HepG2 (cell line): ENCODE measurements at regions not wholly inside any gene's neighbourhood (a gene's known extent, or its start where the extent isn't known, plus 50 kb on each side); places are given as distances from the start of the nearest gene placed in this dataset.

ENCODE experiments used
- ATAC-seq: fragments of 200-7000 bp; cut with Tn5 transposase; 3 replicates; pipeline ENCODE4 v1.9.1; 2020; ENCODE audit warnings: mild to moderate bottlenecking, moderate library complexity
- BruUV-seq: library from RNA; stranded (reverse); fragments of 400-500 nt; replicated peaks from 2 replicates; lab custom pipeline; 2021; lab: Mats Ljungman, UMichigan
- CTCF ChIA-PET: fragments of 300-600 bp; formaldehyde crosslinking; extraction: SDS; loops from one replicate; lab custom pipeline; 2021; ENCODE audit warnings: low total read pairs, inconsistent platforms, low intra/inter-chr PET ratio; lab: Yijun Ruan, JAX
- POLR2A ChIA-PET: fragments of 350-600 bp; sonication (Branson Sonifier 250); formaldehyde crosslinking; loops from one replicate; lab custom pipeline; 2020; ENCODE audit warnings: antibody characterized with exemption, inconsistent platforms; lab: Yijun Ruan, JAX
- DNase-seq: peaks from one replicate; pipeline ENCODE4 v3.0.0-alpha.2; 2015; ENCODE audit warnings: low spot score
- FAIRE-seq: peaks from 3 replicates; lab custom pipeline; 2011; peaks lifted over from hg19 to GRCh38; lab: Jason Lieb, UNC
- H2AFZ ChIP-seq: one replicate; pipeline ENCODE4 v1.6.1; 2011; ENCODE audit warnings: low read length, inconsistent platforms
- H3K27ac ChIP-seq: fragments of 300-600 bp; 3 replicates; pipeline ENCODE4 v1.8.0; 2011; ENCODE audit warnings: mixed run types, mild to moderate bottlenecking, mixed read lengths, low read length, inconsistent platforms; ENCODE audit not compliant: insufficient read depth; ENCODE audit errors: extremely low read length
- H3K27me3 ChIP-seq, 2 experiments: fragments of 200-600 bp in 1 of 2; 2 replicates in 1 of 2; 3 replicates in 1 of 2; pipeline versions ENCODE4 v1.6.0 to v1.8.0; 2011; ENCODE audit warnings: low read length in 2 of 2, mild to moderate bottlenecking in 2 of 2, moderate library complexity in 2 of 2, inconsistent platforms in 1 of 2; ENCODE audit not compliant: insufficient read depth in 2 of 2, control insufficient read depth in 1 of 2
- H3K36me3 ChIP-seq, 2 experiments: fragments of 200-600 bp in 1 of 2; replicated peaks in 1 of 2; 2 replicates in 1 of 2; 3 replicates in 1 of 2; pipeline versions ENCODE4 v1.5.1 to v1.8.0; 2011; ENCODE audit warnings: low read length in 2 of 2, inconsistent platforms in 1 of 2; ENCODE audit not compliant: insufficient read depth in 2 of 2, control insufficient read depth in 1 of 2
- H3K4me1 ChIP-seq: 2 replicates; pipeline ENCODE4 v1.5.1; 2012; ENCODE audit warnings: low read length, inconsistent platforms; ENCODE audit not compliant: insufficient read depth
- H3K4me2 ChIP-seq: 2 replicates; pipeline ENCODE4 v1.6.0; 2011; ENCODE audit warnings: low read depth, low read length, inconsistent platforms
- H3K4me3 ChIP-seq, 3 experiments: fragments of 200-600 bp in 1 of 3; sonication (generic), shearing (Covaris generic) in 1 of 3; replicated peaks in 1 of 3; 2 replicates each; pipeline ENCODE4 v1.5.1; 2011 to 2016; ENCODE audit warnings: low read length in 3 of 3, inconsistent platforms in 2 of 3, low read depth in 2 of 3, mild to moderate bottlenecking in 2 of 3, control low read depth in 1 of 3, mixed read lengths in 1 of 3; ENCODE audit not compliant: insufficient read depth in 1 of 3
- H3K79me2 ChIP-seq: one replicate; pipeline ENCODE4 v1.6.1; 2011; ENCODE audit warnings: low read length, inconsistent platforms; ENCODE audit not compliant: insufficient read depth
- H3K9ac ChIP-seq: 2 replicates; pipeline ENCODE4 v1.6.0; 2011; ENCODE audit warnings: mild to moderate bottlenecking, low read depth, low read length, inconsistent platforms; ENCODE audit not compliant: insufficient read depth
- H3K9me3 ChIP-seq: 2 replicates; pipeline ENCODE4 v1.5.1; 2012; ENCODE audit warnings: mild to moderate bottlenecking, low read length
- H4K20me1 ChIP-seq: 2 replicates; pipeline ENCODE4 v1.6.0; 2011; ENCODE audit warnings: inconsistent platforms, mild to moderate bottlenecking, low read length, moderate library complexity; ENCODE audit not compliant: insufficient read depth
- AGO2 ChIP-seq: fragments of 200-400 bp; formaldehyde crosslinking; optimal IDR thresholded peaks from 2 replicates; pipeline ENCODE3; 2017; ENCODE audit warnings: mild to moderate bottlenecking, low read depth, low read length, moderate library complexity
- BRF2 ChIP-seq: sonication (generic); formaldehyde crosslinking; IDR thresholded peaks from 2 replicates; pipeline ENCODE4 v1.8.1; 2022; ENCODE audit warnings: mild to moderate bottlenecking, missing genetic modification reagents
- KLF11 ChIP-seq: IDR thresholded peaks from 2 replicates; pipeline ENCODE4 v1.6.1; 2016; ENCODE audit warnings: missing compliant biosample characterization
- MAFF ChIP-seq: IDR thresholded peaks from 2 replicates; pipeline ENCODE4 v1.6.1; 2011; ENCODE audit warnings: low read depth, low read length, improper control_type of control experiment
- NFIB ChIP-seq: sonication (generic); formaldehyde crosslinking; IDR thresholded peaks from 2 replicates; pipeline ENCODE4 v1.9.0; 2021; ENCODE audit warnings: missing genetic modification reagents, mild to moderate bottlenecking, borderline replicate concordance
- NFRKB ChIP-seq: fragments of 450-650 bp; IDR thresholded peaks from 2 replicates; pipeline ENCODE4 v1.6.1; 2017
- SPEN ChIP-seq: sonication (generic); formaldehyde crosslinking; IDR thresholded peaks from 2 replicates; pipeline ENCODE4 v1.5.1; 2020; ENCODE audit warnings: low read depth, mild to moderate bottlenecking, missing genetic modification reagents
- SRF ChIP-seq: IDR thresholded peaks from 2 replicates; pipeline ENCODE4 v1.6.1; 2011; ENCODE audit warnings: mild to moderate bottlenecking, low read depth, low read length, moderate library complexity
- SRSF1 ChIP-seq: fragments of 200-400 bp; formaldehyde crosslinking; optimal IDR thresholded peaks from 2 replicates; pipeline ENCODE3; 2017; ENCODE audit warnings: mild to moderate bottlenecking, low read depth, low read length, moderate library complexity
- ZBTB4 ChIP-seq: sonication (generic); formaldehyde crosslinking; IDR thresholded peaks from 2 replicates; pipeline ENCODE4 v1.4.0; 2020; ENCODE audit warnings: missing genetic modification reagents, mild to moderate bottlenecking, borderline replicate concordance
- ZFP41 ChIP-seq: sonication (generic); formaldehyde crosslinking; IDR thresholded peaks from 2 replicates; pipeline ENCODE4 v1.4.0; 2020; ENCODE audit warnings: mild to moderate bottlenecking, missing genetic modification reagents, borderline replicate concordance
- ZFP82 ChIP-seq: sonication (generic); formaldehyde crosslinking; IDR thresholded peaks from 2 replicates; pipeline ENCODE4 v1.5.1; 2020; ENCODE audit warnings: mild to moderate bottlenecking, missing genetic modification reagents, borderline replicate concordance
- ZKSCAN5 ChIP-seq: sonication (generic); formaldehyde crosslinking; IDR thresholded peaks from 2 replicates; pipeline ENCODE4 v1.5.1; 2020; ENCODE audit warnings: mild to moderate bottlenecking, missing genetic modification reagents
- ZNF160 ChIP-seq: sonication (generic); formaldehyde crosslinking; IDR thresholded peaks from 2 replicates; pipeline ENCODE4 v1.8.0; 2022; ENCODE audit warnings: mild to moderate bottlenecking, inconsistent platforms, missing genetic modification reagents
- ZNF333 ChIP-seq: sonication (generic); formaldehyde crosslinking; IDR thresholded peaks from 2 replicates; pipeline ENCODE4 v1.4.0; 2020; ENCODE audit warnings: mild to moderate bottlenecking, missing genetic modification reagents, borderline replicate concordance
- ZNF460 ChIP-seq: sonication (generic); formaldehyde crosslinking; IDR thresholded peaks from 2 replicates; pipeline ENCODE4 v1.5.1; 2020; ENCODE audit warnings: missing genetic modification reagents, mild to moderate bottlenecking, borderline replicate concordance
- WGBS: methylation state at CpG from one replicate; pipeline ENCODE4 v1.1.6; 2017; ENCODE audit warnings: low lambda C conversion rate; 5-methylcytosine and 5-hydroxymethylcytosine counted together
- in situ Hi-C: cut with HindIII; loops from 2 replicates; pipeline ENCODE4 v1.10.0; 2017; ENCODE audit warnings: low pct_unique_long_range_greater_than_20kb; ENCODE audit not compliant: extremely low pct_ligation_motif_present
- intact Hi-C: fragments of 100-400 bp; cut with micrococcal nuclease; formaldehyde crosslinking; loops from one replicate; pipeline ENCODE4 v1.10.0; 2022; ENCODE audit not compliant: unreplicated experiment

GRCh38 chr2:31770741-31771140 lies 190.0 kb upstream of the SRD5A2 start:
- H3K4me1 ChIP-seq = no peaks in the 10 kb centered on the region
- H4K20me1 ChIP-seq = no peaks in the 10 kb centered on the region
- no peaks in the 10 kb centered on the region for H3K27me3 ChIP-seq
- in situ Hi-C loops (no loop called here), intact Hi-C loops (no loop called here)
- FAIRE-seq (no peak), DNase-seq (no peak), ATAC-seq (no peak)
- H3K36me3 ChIP-seq = no peaks in the 10 kb centered on the region
- H3K79me2 ChIP-seq = no peaks in the 10 kb centered on the region
- H3K27ac ChIP-seq = no peak overlapping the region
- under 1% methylated on average over 2 of the region's 2 CpGs for WGBS
- no peak overlapping the region for H3K4me2 ChIP-seq
- no peak overlapping the region for H3K4me3 ChIP-seq
- H3K9me3 ChIP-seq = no peaks in the 10 kb centered on the region
- ChIA-PET POLR2A (no interaction called here), CTCF (no interaction called here)
- H2AFZ ChIP-seq = no peak overlapping the region
- H3K9ac ChIP-seq = no peak overlapping the region
- no TSS peak for BruUV-seq
- TF ChIP-seq ZFP82 (no peak), SRSF1 (no peak), ZNF460 (no peak), ZBTB4 (no peak), BRF2 (CRISPR knock-in tag) (no peak), KLF11 (CRISPR knock-in tag) (no peak), NFRKB (no peak), MAFF (no peak), ZFP41 (no peak), SPEN (CRISPR knock-in tag) (no peak), NFIB (CRISPR knock-in tag) (no peak), ZKSCAN5 (no peak), SRF (no peak), ZNF333 (no peak), AGO2 (no peak), ZNF160 (no peak)
- TF ChIP-seq, all 625 proteins: peak for 0
